Prostate gland (tissue), 2 donors: ENCODE measurements at regions not wholly inside any gene's neighbourhood (a gene's known extent, or its start where the extent isn't known, plus 50 kb on each side); places are given as distances from the start of the nearest gene placed in this dataset.
A peak's percentile ranks its signal among the peaks of the same experiment; 100 is the strongest.

ENCODE experiments used
- DNase-seq: peaks from one replicate; pipeline ENCODE4 v3.0.0-alpha.2; 2019; ENCODE audit warnings: low spot score
- H3K27ac ChIP-seq, 2 donors: fragments of 200-600 bp; sonication (generic); 2 replicates each; pipeline ENCODE4 v1.5.1; 2017 to 2019
- H3K27me3 ChIP-seq: fragments of 200-600 bp; sonication (generic); replicated peaks from 2 replicates; pipeline ENCODE4 v1.5.1; 2019; ENCODE audit not compliant: insufficient read depth
- H3K36me3 ChIP-seq, 2 donors: fragments of 200-600 bp; sonication (generic); 1 replicate in 1 of 2; 2 replicates in 1 of 2; pipeline versions ENCODE4 v1.5.1 to v1.8.1; 2017 to 2019
- H3K4me1 ChIP-seq: fragments of 200-600 bp; sonication (generic); replicated peaks from 2 replicates; pipeline ENCODE4 v1.5.1; 2019
- H3K4me3 ChIP-seq, 2 donors: fragments of 200-600 bp; sonication (generic); 2 replicates each; pipeline ENCODE4 v1.5.1; 2017 to 2019
- H3K9me3 ChIP-seq: fragments of 200-600 bp; sonication (generic); 2 replicates; pipeline ENCODE4 v1.5.1; 2017
- POLR2A ChIP-seq: fragments of 450-650 bp; IDR thresholded peaks from one replicate; pipeline ENCODE4 v1.6.1; 2016; ENCODE audit warnings: antibody characterized with exemption, mild to moderate bottlenecking
- POLR2AphosphoS5 ChIP-seq: sonication (generic); formaldehyde crosslinking; IDR thresholded peaks from one replicate; pipeline ENCODE4 v1.6.1; 2017; ENCODE audit warnings: antibody characterized with exemption
- WGBS: methylation state at CpG from one replicate; pipeline ENCODE4 v1.1.5; 2018; 5-methylcytosine and 5-hydroxymethylcytosine counted together
- intact Hi-C: fragments of 100-400 bp; cut with DNase I; formaldehyde crosslinking; loops from one replicate; pipeline ENCODE4 v1.14.2; 2022
- TF ChIP-seq, protein P1 (sequence below), 4 experiments: fragments of 200-600 bp in 2 of 4; fragments of 450-650 bp in 2 of 4; sonication (generic) in 2 of 4; IDR thresholded peaks; 1 replicate in 3 of 4; 2 replicates in 1 of 4; pipeline ENCODE4 v1.5.1; 2016 to 2019; ENCODE audit warnings: antibody characterized with exemption in 4 of 4, mild to moderate bottlenecking in 2 of 4, moderate library complexity in 2 of 4

GRCh38 chr11:64445651-64446050, 86.7 kb downstream of the RPS6KA4 start:
- no peak overlapping the region for H3K4me3 ChIP-seq
- no peaks in the 10 kb centered on the region for H3K9me3 ChIP-seq
- no peak overlapping the region for H3K27ac ChIP-seq
- no peaks in the 10 kb centered on the region for H3K36me3 ChIP-seq
- no peak for DNase-seq
- H3K27me3 ChIP-seq: no peaks in the 10 kb centered on the region
- 94% methylated on average over 4 of the region's 4 CpGs for WGBS
- H3K4me1 ChIP-seq: peaks cover 12% of the 10 kb centered on the region
- intact Hi-C loops: no loop called here
- TF ChIP-seq POLR2AphosphoS5 (no peak), POLR2A (no peak)
- TF ChIP-seq, protein P1, sequence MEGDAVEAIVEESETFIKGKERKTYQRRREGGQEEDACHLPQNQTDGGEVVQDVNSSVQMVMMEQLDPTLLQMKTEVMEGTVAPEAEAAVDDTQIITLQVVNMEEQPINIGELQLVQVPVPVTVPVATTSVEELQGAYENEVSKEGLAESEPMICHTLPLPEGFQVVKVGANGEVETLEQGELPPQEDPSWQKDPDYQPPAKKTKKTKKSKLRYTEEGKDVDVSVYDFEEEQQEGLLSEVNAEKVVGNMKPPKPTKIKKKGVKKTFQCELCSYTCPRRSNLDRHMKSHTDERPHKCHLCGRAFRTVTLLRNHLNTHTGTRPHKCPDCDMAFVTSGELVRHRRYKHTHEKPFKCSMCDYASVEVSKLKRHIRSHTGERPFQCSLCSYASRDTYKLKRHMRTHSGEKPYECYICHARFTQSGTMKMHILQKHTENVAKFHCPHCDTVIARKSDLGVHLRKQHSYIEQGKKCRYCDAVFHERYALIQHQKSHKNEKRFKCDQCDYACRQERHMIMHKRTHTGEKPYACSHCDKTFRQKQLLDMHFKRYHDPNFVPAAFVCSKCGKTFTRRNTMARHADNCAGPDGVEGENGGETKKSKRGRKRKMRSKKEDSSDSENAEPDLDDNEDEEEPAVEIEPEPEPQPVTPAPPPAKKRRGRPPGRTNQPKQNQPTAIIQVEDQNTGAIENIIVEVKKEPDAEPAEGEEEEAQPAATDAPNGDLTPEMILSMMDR (IDR thresholded peaks at IDR 0.05): no peak

DNA sequence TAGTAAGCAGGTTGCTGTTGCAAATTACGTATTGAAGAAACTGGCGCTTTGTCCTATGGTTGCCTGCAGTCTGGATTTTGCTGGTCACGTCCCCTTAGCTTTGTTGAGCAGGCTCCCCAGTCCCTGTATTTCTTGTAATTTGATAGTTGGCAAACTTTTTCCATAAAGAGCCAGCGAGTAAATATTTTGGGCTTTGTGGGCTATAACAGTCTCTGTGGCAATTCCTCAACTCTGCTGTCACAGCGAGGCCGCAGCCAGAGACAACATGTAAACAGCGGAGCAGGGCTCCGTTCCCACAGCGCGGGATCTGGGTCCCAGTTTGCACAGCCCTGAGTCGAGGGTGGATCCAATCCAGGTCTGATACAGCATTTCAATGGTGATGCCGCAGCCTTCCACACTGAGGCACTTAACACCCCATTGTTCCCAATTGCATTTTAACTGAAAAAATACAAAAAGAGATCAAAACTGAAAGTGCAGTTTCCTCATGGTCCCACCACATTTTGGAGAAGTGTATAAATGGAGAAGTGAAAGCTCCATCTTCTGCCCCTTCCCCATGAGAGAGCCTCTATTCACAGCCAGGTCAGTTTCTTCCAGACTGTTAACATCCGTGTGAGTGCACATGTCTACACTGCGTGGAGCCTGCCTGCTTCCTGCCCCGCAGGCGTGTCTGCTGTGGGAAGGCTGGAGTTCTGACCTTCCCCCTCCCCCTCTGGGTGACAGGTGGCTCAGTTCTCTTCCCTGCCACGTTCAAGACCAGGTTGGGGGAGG, 89.1 kb downstream of the RPS6KA4 start:
- peak overlapping the region; percentile 65 to 72 for H3K27ac ChIP-seq
- peak overlapping the region in 1 of 2 donors; percentile 18 for H3K4me3 ChIP-seq

GRCh38 chr11:64448599-64449380, 89.8 kb downstream of the RPS6KA4 start:
- peak overlapping the region; percentile 17 to 18 for H3K4me3 ChIP-seq
- intact Hi-C loops: loop anchor here (2.0 kb wide), 1 partner anchor 204 kb away; no protein-coding TSS in a partner anchor
- H3K9me3 ChIP-seq: no peaks in the 10 kb centered on the region
- no peaks in the 10 kb centered on the region for H3K27me3 ChIP-seq
- peak overlapping the region; percentile 65 to 72 for H3K27ac ChIP-seq
- DNase-seq: peak; percentile 73
- 4% methylated on average over 35 of the region's 37 CpGs for WGBS
- H3K4me1 ChIP-seq: peaks cover 12% of the 10 kb centered on the region
- TF ChIP-seq POLR2AphosphoS5 (peak; percentile 7), POLR2A (no peak)
- TF ChIP-seq, protein P1 (IDR thresholded peaks at IDR 0.05): peak; percentile 61 to 85 (median 84)
- no peaks in the 10 kb centered on the region for H3K36me3 ChIP-seq

More for the DNA sequence above, 89.1 kb downstream of the RPS6KA4 start:
- Histone ChIP-seq H3K4me1 (peaks cover 12% of the 10 kb centered on the region), H3K9me3 (no peaks in the 10 kb centered on the region), H3K36me3 (no peaks in the 10 kb centered on the region), H3K27me3 (no peaks in the 10 kb centered on the region)
- TF ChIP-seq POLR2AphosphoS5 (peak; percentile 79), POLR2A (no peak)
- TF ChIP-seq, protein P1 (IDR thresholded peaks at IDR 0.05): peak in 1 of 4 experiments; percentile 14
- intact Hi-C loops: loop anchor here (2.0 kb wide), 1 partner anchor 205 kb away; no protein-coding TSS in a partner anchor
- 9% methylated on average over 17 of the region's 17 CpGs for WGBS
- peak; percentile 74 for DNase-seq

- Histone ChIP-seq H3K27me3 (no peaks in the 10 kb centered on the region), H3K9me3 (no peaks in the 10 kb centered on the region), H3K36me3 (no peaks in the 10 kb centered on the region), H3K27ac (peak overlapping the region; percentile 65 to 72), H3K4me1 (peaks cover 12% of the 10 kb centered on the region), H3K4me3 (peak overlapping the region; percentile 17 to 18)
- WGBS: 25% methylated on average over 31 of the region's 31 CpGs
- intact Hi-C loops: loop anchor here (2.0 kb wide), 1 partner anchor 203 kb away; no protein-coding TSS in a partner anchor
- peak; percentile 54 for DNase-seq
- TF ChIP-seq POLR2AphosphoS5 (peak; percentile 15), POLR2A (no peak)
- TF ChIP-seq, protein P1 (IDR thresholded peaks at IDR 0.05): peak; percentile 34 to 74 (median 62)
These were observed 90.6 kb downstream of the RPS6KA4 start for GRCh38 chr11:64449381-64450167.
